HG03060 (cell line): ENCODE measurements at regions not wholly inside any gene's neighbourhood (a gene's known extent, or its start where the extent isn't known, plus 50 kb on each side); places are given as distances from the start of the nearest gene placed in this dataset.

ENCODE experiments used
- ATAC-seq: cut with Tn5 transposase; IDR thresholded peaks from one replicate; pipeline ENCODE4 v1.9.1; 2021; ENCODE audit warnings: low read depth, moderate number of reproducible peaks; ENCODE audit not compliant: unreplicated experiment

DNA sequence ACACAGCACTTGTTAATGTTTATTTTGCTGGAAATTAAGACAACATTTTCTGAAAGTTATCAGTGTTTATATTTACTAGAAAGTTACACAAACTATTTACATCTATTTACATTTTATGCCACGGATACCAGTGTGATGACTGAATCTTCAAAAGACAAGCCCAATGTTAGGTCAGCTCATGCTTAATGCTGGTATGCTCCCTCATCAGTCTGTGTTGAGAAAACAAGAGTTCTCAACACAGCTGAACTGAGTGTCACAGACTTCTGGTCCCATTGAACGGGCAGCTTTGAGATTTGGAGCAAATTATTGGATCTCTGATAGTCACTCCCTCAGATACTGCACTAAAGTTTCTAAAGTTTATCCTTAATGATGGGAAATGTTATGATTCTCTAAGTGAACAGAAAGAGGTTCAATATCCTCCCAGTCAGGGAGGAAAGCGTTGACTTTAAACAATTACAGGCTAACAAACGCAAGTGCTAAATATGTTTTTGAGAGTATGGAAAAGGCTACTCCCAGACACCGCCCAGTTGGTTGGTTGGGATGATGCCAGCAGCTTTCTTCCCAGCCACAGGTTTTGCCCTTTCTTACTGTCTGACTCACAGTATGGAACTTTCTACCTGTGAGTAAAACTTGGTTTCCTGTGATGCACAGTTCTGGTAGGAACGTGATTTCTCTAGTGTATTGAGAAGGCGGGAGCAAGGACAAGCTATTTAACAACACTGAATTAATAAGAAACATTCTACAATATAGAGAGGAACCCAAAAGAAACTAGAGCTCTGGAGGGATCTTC, 1293.6 kb upstream of the TENM3 start:
- ATAC-seq: no peak

DNA sequence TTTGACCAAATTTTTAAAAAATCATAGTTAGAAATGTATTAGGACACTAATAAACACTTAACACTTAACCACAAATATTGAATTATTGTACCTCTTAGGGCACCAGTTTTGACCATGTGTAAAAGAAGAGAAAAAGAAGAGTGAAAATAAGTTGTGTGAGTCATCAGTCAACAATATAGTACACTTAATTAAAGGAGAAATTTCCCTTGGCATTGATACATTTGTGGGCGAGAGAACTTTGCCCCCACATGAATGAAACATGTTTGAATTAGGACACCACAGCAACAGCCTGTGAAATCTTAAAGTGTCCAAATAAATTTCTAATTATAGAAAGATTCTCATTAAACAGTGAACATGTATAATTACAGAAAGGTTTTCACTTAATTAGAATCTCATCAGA, 1292.8 kb upstream of the TENM3 start:
- ATAC-seq: no peak

DNA sequence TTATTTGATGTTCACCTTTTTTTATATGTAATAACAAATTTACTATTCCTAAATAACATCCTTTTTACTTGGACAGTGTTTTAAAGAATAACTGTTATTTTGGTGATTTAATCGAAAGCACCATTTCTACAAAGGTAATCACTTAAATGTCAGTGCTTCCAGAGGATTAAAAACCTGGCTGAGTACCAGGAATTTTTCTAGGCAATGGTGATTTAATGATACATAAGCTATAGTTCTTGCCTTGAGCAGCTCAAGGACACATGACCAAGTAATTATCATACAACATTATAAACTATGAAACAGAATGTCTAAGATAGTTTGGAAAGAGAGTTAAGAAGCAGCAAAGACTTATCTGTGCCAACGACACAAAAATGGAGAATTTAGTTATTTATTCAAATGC, 1291.9 kb upstream of the TENM3 start:
- ATAC-seq: no peak

DNA sequence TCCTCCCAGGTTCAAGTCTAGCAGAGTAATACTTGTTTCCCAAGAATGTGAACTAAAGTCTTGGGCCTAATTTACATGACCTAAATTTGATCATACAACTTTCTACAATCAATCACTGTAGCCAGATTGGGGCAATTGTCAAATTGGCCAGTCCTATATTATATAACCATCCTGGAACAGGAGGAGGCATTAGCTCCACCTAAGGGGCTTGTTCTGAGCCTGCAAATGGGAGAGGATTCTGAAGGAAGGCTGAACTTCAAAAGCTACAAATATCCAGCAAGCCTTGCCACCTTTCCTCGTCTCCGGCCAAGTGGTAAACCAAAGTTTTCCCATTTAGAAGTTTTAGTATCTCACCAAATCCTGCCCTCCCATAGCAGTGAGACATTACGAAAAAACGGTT, 1289.6 kb upstream of the TENM3 start:
- no peak for ATAC-seq

DNA sequence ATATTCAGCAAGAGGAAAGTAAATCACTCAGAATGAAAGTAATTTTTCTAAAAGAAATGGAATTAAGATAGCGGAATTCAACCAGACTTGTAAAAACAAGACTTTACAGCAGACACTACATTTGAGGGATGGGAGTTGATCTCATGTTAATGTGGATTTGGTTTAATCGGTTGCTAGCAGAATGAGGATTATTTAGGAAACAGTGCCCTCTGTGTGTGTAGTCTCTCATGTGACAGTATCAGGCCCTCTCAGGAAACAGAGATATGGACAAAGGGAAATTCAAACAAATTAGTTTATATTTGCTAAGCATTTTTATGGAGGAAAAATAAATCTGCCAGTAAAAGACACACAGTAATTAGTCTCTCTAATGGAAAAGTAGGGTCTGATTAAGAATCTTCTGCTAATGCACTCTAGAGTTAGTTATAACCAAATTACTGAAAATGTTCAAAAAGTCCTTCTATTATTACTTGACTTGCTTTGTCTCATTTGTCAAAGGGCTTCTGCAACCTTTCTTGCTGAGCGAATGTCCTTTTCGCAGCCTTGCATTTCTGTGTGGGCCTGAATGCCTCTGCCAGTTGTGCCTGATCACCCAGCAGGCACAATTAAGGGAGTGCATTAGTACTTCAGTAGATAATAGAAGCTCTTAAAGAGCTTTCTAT, 1282.3 kb upstream of the TENM3 start:
- no peak for ATAC-seq

DNA sequence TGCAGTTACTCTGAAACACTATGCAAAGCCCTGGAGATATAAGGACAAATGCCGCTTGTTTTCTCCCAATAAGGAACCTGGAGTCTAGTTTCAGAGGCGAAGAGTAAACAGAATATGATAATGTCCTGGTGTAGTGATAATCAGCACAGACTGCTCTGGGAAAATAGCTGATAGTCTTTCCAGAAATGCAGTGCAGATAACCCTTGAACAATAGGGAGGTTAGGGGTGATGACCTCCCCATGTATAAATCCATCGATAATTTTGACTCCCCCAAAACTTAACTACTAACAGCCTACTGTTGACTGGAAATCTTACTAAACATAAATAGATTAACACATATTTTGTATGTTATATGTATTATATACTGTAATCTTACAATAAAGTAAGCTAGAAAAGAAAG, 1280.9 kb upstream of the TENM3 start:
- ATAC-seq: no peak

DNA sequence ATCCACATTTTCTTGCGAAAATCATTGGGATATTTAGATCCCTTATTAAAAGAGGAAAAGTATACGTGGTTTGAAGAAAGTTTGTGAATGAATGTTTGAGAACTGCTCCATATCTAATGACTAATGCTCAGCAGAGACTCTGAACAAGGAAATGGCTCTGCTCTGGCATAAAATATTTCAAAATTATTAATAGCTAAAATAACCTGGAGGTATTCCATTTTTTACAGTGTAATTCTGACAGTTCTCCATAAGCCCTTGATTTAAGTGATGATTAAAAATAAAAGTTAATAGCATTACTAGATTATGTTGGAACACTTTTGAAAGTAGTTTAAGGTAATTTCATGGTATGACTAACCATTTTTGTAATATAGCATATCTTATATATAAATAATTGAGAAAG, 1276.9 kb upstream of the TENM3 start:
- no peak for ATAC-seq

DNA sequence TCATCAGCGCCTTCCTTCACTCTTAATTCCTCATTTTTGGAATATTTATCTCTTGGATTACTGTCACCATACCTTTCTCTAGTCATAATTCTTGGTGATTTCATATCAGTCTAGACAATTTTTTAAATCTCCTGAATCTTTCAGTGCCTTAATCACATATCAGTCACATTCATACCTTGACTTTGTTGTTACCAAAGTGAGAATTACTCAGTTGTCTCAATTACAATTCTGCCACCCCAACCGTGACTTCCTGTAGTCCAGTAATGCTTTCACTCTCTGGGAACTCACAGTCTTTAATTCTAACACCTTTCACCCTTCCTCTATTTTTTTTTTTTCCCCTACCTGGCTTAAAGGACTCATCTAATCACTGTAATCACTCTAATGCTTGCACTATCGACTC, 1275.3 kb upstream of the TENM3 start:
- ATAC-seq: no peak

DNA sequence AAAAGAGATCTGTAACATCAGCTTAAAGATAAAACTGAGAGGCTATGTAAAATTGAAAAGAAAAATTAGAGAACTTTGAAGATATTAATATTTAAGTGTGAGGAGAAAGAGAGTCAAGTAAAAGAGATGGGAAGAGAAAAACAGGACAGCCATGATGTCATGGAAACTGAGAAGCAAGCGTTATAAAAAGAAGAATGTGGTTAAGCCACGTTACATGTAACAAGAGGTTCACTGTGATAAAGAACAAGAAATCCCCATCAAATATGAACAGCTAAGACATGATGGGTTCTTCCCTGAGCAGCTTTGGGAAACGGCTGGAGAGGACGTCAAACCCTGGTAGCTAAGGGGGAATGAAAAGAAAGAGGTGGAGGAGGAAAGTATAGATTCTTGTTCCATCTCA, 1269.3 kb upstream of the TENM3 start:
- no peak for ATAC-seq

DNA sequence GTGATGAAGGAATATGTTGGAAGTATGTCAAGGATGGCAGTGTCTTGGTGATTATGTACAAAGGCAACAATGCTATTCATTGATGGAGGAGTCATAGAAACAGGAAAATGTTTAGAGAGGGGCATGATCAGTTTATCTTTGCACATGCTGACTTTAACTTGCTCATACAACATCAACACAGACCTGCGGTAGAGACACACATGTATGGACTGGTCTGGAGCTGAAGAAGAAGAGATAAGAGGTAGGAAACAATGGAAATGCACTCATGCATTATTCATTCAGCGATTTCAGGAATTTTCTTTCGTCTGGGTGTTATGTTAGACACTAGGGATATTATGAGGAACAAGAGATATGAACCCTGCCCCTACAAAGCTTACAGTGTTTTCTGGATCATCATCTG, 1252.3 kb upstream of the TENM3 start:
- ATAC-seq: no peak

DNA sequence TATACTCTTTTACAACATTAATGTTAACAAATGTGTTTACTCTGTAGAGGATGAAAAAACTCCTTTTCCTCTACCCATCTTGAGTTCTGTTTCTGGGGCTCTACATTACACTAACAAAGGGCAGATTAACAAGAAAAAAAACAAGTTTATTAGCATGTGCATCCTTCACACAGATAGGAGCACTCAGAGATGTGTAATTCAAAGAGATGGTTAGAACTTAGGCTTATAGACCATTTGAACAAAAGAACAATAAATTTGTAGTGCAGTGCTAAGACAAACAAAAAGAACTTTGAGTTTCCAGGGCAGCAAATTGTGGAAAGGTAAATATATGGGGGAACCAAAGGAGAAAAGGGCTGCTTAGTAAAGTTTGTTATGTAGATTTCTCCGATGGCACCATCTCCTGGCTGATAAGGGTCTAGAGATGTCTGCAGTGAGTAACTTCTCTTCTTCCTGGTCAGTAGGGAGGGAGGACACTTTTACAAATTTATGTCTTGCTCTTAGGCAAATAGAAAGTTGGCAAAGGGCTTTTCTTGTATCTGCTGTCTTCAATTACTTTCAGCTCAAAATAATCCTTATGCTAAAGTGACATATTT, 1249.9 kb upstream of the TENM3 start:
- ATAC-seq: no peak

DNA sequence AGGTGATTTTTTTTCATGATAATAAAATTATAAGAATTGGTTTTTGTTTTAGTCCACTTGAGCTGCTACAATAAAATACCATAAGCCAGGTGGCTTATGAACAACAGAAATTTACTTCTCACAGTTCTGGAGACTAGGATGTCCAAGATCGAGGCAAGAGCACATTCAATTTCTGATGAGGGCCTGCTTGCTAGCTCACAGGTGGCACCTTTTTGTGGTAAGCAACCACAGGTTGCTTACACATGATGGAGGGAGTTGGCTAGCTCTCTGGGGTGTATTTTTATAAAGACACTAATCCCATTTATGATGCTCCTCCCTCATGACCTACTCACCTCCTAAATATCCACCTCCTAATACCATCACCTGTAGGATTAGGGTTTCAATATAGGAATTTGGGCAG, 1248.5 kb upstream of the TENM3 start:
- ATAC-seq: no peak

DNA sequence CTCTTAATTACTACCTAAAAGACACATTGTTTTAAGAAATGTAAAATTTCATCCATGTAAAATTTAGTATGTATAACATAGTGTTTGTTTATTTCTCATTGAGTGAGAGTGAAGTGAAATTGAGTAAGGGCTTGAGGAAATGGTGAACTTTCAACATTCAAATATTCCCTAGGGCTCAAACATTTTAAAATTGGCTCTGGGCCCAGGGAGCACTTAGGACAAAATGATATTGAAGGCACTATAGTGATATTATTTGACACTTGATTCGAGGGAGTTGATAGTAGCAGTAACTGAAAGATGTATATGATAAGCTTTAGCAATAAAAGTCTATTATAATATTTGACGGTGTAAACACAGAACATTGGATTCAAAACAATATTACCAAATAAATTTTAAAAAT, 1244.0 kb upstream of the TENM3 start:
- no peak for ATAC-seq

DNA sequence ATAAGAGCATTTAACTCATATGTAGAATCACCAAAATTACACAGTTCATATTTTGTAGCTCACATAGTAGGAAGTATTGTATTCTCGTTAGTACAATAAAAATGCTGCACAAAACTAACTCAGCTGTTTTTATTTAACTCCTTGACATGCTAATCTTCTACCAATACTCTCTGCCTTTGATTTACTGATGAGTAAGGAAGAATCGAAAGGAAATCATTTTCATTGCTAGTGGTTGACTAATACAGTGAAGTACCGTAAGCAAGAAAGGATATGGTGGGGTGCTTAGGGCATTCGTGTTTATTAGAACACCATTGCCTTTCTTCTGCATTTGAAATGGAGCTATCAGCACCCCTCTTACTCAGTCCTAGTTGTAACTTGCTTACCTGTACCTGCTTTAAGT, 1239.1 kb upstream of the TENM3 start:
- no peak for ATAC-seq

DNA sequence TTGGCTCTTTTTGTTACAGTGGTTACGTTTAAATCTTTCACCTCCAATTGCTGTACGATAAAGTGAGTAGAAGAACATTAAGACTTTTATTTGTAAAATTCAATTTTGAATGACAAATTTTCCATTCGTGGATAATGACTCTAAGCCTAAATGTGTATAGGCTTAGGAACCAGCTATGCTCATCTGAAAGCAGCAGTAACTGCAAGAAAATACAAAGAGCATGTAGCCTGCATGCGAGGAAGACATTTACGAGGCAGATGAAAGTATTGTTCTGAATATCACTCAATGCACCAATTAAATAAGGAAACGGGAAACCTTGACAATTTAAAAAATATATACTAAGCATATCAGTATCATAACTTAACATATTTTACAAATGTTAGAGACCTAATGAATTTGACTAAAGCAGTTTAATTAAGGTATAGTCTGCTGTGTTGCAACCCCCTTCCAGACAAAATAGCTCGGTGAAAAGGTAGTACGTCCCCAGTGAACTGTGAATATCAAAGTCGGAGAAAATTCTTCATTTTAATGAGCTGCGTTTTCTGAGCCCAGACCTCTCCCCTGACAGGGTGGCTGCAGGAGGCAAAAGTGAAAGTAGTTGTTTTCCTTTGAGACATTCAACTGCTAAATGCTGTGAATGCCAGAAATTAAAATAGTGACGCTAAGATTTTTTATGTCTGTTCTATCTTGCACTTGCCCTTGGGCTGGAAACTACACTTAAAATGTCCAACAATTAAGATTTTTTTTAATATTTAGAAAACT, 1236.5 kb upstream of the TENM3 start:
- no peak for ATAC-seq

DNA sequence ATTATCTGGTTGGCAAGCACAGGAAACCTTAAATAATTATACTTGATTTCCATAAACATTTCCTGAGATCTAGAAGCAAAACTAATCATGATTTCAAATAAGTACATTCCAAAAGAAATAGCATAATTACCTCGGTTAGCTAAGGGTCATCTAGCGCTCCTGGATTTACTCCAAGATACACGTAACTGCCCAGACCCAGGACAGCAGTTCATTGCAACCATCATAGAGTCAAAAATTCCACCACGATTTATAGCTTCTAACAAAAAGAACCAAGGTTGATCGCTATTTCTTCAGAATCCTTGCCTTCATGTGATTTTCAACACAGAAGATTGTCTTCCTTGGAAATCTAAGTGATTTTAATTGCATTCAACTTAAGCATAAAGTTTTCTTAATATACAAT, 1235.5 kb upstream of the TENM3 start:
- ATAC-seq: no peak

DNA sequence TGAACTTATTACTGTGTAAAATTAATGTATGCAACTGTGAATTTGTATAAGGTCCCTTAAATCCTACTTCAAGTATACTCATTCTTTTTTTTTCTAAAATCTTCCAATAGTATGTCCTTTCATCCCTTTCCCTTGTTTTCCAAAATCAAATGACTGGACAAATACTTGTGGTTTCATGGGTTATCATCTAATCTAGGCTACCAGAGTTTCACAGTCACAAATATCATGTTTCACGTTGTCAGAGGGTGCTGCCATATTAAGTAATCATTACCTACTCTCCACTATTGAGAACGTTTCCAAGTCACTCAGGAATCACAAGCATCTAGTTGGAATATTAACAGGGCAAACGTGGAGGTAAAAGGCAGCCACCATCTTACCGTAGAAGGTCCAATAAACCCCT, 1235.0 kb upstream of the TENM3 start:
- no peak for ATAC-seq

DNA sequence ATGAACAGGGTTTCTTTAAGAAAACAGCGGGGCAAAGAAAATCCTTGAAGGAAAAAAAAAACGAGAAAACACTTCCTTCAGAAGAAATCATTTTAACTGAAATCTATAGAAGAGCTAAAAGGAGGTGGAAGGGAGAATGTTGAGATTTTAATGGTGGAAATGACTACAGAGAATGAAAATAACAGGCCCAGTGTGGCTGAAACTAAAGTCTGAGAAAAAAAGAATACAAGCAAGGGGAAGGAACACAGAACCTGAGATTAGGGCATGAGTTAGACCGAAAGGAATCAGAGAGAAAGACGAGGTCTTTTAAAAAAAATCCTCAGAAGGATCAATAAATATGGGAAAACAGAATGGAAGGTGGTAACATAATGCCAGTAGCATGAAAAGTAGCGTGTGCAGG, 1230.0 kb upstream of the TENM3 start:
- ATAC-seq: no peak

DNA sequence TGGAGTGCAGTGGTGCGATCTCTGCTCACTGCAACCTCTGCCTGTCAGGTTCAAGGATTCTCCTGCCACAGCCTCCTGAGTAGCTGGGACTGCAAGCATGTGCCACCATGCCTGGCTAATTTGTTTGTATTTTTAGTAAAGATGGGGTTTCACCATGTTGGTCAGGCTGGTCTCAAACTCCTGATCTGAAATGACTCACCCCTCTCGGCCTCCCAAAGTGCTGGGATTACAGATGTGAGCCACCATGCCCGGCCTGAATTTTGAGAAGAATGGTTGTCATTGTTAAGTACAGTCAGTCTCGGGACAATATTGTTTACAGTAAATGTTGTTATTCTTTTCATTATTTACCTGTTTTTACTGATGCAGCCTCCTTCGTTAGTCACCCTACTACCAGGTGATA, 1226.2 kb upstream of the TENM3 start:
- no peak for ATAC-seq

DNA sequence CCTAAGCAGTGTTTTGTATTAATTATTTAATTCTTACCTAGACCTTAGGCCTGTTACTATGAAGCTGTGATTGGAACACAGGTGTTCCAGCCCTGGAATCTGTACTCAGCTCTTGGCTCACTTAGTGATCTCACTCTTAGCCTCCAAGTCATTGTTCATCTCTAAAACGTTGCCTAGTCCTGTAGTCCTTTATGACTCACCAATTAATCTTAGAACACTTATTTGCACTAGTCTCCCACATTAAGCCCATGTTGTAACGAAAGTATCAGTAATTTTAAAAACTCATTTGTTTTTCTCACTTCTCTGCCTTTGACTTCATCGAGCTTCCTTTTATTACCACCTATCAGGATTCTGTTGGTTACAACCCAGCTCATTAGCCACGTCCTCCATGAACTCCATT, 1224.7 kb upstream of the TENM3 start:
- no peak for ATAC-seq

DNA sequence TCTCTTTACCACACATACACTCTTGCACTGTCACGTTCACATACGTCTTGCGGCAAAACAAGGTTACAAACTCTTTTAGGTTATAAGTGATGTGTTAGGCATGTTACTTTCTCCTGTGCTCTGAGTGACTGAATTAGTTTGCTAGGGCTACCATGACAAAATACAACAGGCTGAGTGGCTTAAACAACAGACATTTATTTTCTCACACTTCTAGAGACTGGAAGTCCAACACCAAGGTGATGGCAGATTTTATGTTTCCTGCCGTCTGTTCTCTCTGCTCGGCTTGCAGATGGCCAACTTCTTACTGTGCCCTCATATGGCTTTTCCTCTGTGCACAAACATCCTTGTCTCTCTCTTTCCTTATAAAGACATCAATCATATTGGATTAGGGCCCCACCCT, 1224.3 kb upstream of the TENM3 start:
- ATAC-seq: no peak
